Fibroblast of mammary gland (primary cell): ENCODE measurements at regions not wholly inside any gene's neighbourhood (a gene's known extent, or its start where the extent isn't known, plus 50 kb on each side); places are given as distances from the start of the nearest gene placed in this dataset.

Experiments
- DNase-seq: peaks from one replicate; pipeline ENCODE4 v3.0.0-alpha.2; 2010; ENCODE audit warnings: low read depth
- H3K4me3 ChIP-seq: 2 replicates; pipeline ENCODE4 v1.5.1; 2011; ENCODE audit warnings: low read depth, mild to moderate bottlenecking, low read length, moderate library complexity; ENCODE audit not compliant: control insufficient read depth
- CTCF ChIP-seq: conservative IDR thresholded peaks from 2 replicates; pipeline ENCODE4 v1.5.1; 2011; ENCODE audit warnings: low read depth, low read length, inconsistent platforms; ENCODE audit not compliant: control insufficient read depth, insufficient read depth

- no peak for TF ChIP-seq CTCF
- no peak for DNase-seq
- no peak overlapping the region for H3K4me3 ChIP-seq
Observed at GRCh38 chr5:44446399-44446798, 57.2 kb upstream of the FGF10 start.

- no peak overlapping the region for H3K4me3 ChIP-seq
- TF ChIP-seq CTCF: no peak
- DNase-seq: no peak
Observed at GRCh38 chr5:44443172-44443571, 54.0 kb upstream of the FGF10 start.

- no peak for DNase-seq
- no peak overlapping the region for H3K4me3 ChIP-seq
- no peak for TF ChIP-seq CTCF
Observed at GRCh38 chr5:44441460-44441859, 52.2 kb upstream of the FGF10 start.

- no peak for TF ChIP-seq CTCF
- H3K4me3 ChIP-seq: no peak overlapping the region
- DNase-seq: no peak
Observed at GRCh38 chr5:44440186-44440585, 51.0 kb upstream of the FGF10 start.
